GM10248 (cell line): ENCODE measurements at regions not wholly inside any gene's neighbourhood (a gene's known extent, or its start where the extent isn't known, plus 50 kb on each side); places are given as distances from the start of the nearest gene placed in this dataset.
"Not testable (repeated sequence)": the region's sequence is repeated elsewhere in the genome, so short reads cannot be mapped to it uniquely, and the experiment has no call there.

Experiments
- CTCF ChIA-PET: fragments of 300-600 bp; sonication (Branson Sonifier 250); formaldehyde crosslinking; extraction: SDS; loops from one replicate; lab custom pipeline; 2021; ENCODE audit warnings: antibody characterized with exemption; lab: Yijun Ruan, JAX
- POLR2A ChIA-PET: fragments of 350-650 bp; sonication (Branson Sonifier 250); formaldehyde crosslinking; extraction: SDS; loops from one replicate; lab custom pipeline; 2020; ENCODE audit warnings: antibody characterized with exemption; lab: Yijun Ruan, JAX
- DNase-seq: peaks from one replicate; pipeline ENCODE4 v3.0.0; 2012; ENCODE audit errors: extremely low spot score
- CTCF ChIP-seq: IDR thresholded peaks from 2 replicates; pipeline ENCODE4 v1.5.1; 2012; ENCODE audit warnings: mild to moderate bottlenecking, low read depth; ENCODE audit errors: extremely low read depth, missing control alignments, control extremely low read depth

- no peak for DNase-seq
- POLR2A ChIA-PET: no interaction called here
- CTCF ChIA-PET: no interaction called here
- no peak for TF ChIP-seq CTCF
Measured at GRCh38 chr7:124630395-124630794, 135.2 kb downstream of the GPR37 start.

- CTCF ChIA-PET: no interaction called here
- DNase-seq: no peak
- no peak for TF ChIP-seq CTCF
- POLR2A ChIA-PET: no interaction called here
Measured at GRCh38 chr7:124618871-124619270, 146.7 kb downstream of the GPR37 start.

GRCh38 chr7:124618051-124618450, 147.5 kb downstream of the GPR37 start:
- POLR2A ChIA-PET, CTCF ChIA-PET: not testable (repeated sequence)

GRCh38 chr7:124603066-124603465, 162.5 kb downstream of the GPR37 start:
- TF ChIP-seq CTCF: no peak
- DNase-seq: no peak
- ChIA-PET POLR2A (no interaction called here), CTCF (no interaction called here)

More at GRCh38 chr7:124618051-124618450, 147.5 kb downstream of the GPR37 start:
- not testable (repeated sequence) for DNase-seq

- no peak for DNase-seq
- no peak for TF ChIP-seq CTCF
- POLR2A ChIA-PET: no interaction called here
- CTCF ChIA-PET: no interaction called here
Measured at GRCh38 chr7:124597509-124597908, 168.1 kb downstream of the GPR37 start.

- no peak for DNase-seq
- TF ChIP-seq CTCF: no peak
- CTCF ChIA-PET: no interaction called here
- POLR2A ChIA-PET: no interaction called here
Measured at GRCh38 chr7:124596881-124597280, 168.7 kb downstream of the GPR37 start.

- no peak for TF ChIP-seq CTCF
- ChIA-PET POLR2A (no interaction called here), CTCF (no interaction called here)
Measured at GRCh38 chr7:124590814-124591213, 174.8 kb downstream of the GPR37 start.

More at GRCh38 chr7:124590814-124591213, 174.8 kb downstream of the GPR37 start:
- no peak for DNase-seq
